CD8-positive, alpha-beta memory T cell (primary cell): ENCODE measurements at regions not wholly inside any gene's neighbourhood (a gene's known extent, or its start where the extent isn't known, plus 50 kb on each side); places are given as distances from the start of the nearest gene placed in this dataset.

Experiments
- CTCF ChIA-PET: fragments of 350-600 bp; sonication (Branson Sonifier 250); formaldehyde crosslinking; loops from one replicate; lab custom pipeline; 2021; ENCODE audit warnings: antibody characterized with exemption; lab: Charles Lee
- POLR2A ChIA-PET: fragments of 350-600 bp; sonication (Branson Sonifier 250); formaldehyde crosslinking; loops from one replicate; lab custom pipeline; 2021; ENCODE audit warnings: antibody characterized with exemption; lab: Charles Lee
- DNase-seq, 5 donors: peaks; one replicate each; pipeline versions ENCODE4 v3.0.0 to v3.0.0-alpha.2; 2020 to 2022; ENCODE audit warnings: mixed read lengths in 1 of 5
- H3K27ac ChIP-seq: one replicate; pipeline ENCODE4 v1.7.0; 2013; ENCODE audit warnings: low read depth, mild to moderate bottlenecking, low read length, moderate library complexity
- H3K27me3 ChIP-seq: 2 replicates; pipeline ENCODE4 v1.7.0; 2013; ENCODE audit warnings: low read length, mild to moderate bottlenecking; ENCODE audit not compliant: insufficient read depth, poor library complexity, severe bottlenecking
- H3K36me3 ChIP-seq: 2 replicates; pipeline ENCODE4 v1.7.0; 2013; ENCODE audit warnings: mild to moderate bottlenecking, low read length, moderate library complexity; ENCODE audit not compliant: insufficient read depth
- H3K4me1 ChIP-seq: 2 replicates; pipeline ENCODE4 v1.7.0; 2013; ENCODE audit warnings: mild to moderate bottlenecking, low read length, moderate library complexity; ENCODE audit not compliant: insufficient read depth
- H3K4me3 ChIP-seq: 2 replicates; pipeline ENCODE4 v1.7.0; 2013; ENCODE audit warnings: mild to moderate bottlenecking, low read length
- H3K9me3 ChIP-seq: 2 replicates; pipeline ENCODE4 v1.7.0; 2013; ENCODE audit warnings: mild to moderate bottlenecking, low read length
- H3K27ac Mint-ChIP-seq, 8 donors: one replicate each; pipeline ENCODE4 v1.8.0; 2020 to 2021; ENCODE audit warnings: mixed read lengths in 8 of 8, mild to moderate bottlenecking in 6 of 8, inconsistent platforms in 3 of 8, moderate library complexity in 3 of 8
- H3K27me3 Mint-ChIP-seq, 2 donors: one replicate each; pipeline ENCODE4 v1.8.0; 2020 to 2021; ENCODE audit warnings: mixed read lengths in 2 of 2, mild to moderate bottlenecking in 1 of 2, moderate library complexity in 1 of 2
- H3K36me3 Mint-ChIP-seq, 3 donors: one replicate each; pipeline ENCODE4 v1.8.0; 2020 to 2021; ENCODE audit warnings: mixed read lengths in 3 of 3, inconsistent platforms in 1 of 3, mild to moderate bottlenecking in 1 of 3
- H3K4me1 Mint-ChIP-seq, 3 donors: one replicate each; pipeline ENCODE4 v1.8.0; 2020 to 2021; ENCODE audit warnings: mixed read lengths in 3 of 3, inconsistent platforms in 1 of 3, mild to moderate bottlenecking in 1 of 3
- H3K4me3 Mint-ChIP-seq, 7 donors: one replicate each; pipeline ENCODE4 v1.8.0; 2020 to 2021; ENCODE audit warnings: mixed read lengths in 7 of 7, mild to moderate bottlenecking in 6 of 7, moderate library complexity in 4 of 7, inconsistent platforms in 2 of 7
- H3K9me3 Mint-ChIP-seq, 5 donors: one replicate each; pipeline ENCODE4 v1.8.0; 2020 to 2022; ENCODE audit warnings: mixed read lengths in 5 of 5, mild to moderate bottlenecking in 3 of 5, moderate library complexity in 2 of 5, inconsistent platforms in 1 of 5

DNA sequence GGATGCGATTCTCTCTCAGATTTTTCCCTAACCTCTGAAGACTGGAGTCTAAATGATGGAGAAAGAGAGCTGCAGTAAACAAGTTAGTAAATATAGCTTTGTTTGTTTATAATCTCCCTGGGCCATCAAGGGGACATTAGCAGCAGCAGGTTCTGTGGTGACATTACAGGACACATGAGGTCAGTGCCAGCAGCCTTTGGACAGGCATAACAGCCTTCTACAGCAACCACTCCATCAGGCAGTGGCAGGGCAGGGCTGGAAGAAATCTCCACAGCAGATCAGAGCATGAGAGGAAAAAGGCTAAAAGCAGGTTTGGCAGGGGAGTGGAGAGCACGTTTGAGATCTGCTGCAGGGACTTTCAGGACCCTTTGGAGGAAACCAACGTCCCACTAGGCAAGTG lies 127.6 kb upstream of the ACP3 start:
- DNase-seq = no peak
- Mint-ChIP-seq H3K4me3 (no peak overlapping the region), H3K27ac (no peak overlapping the region), H3K9me3 (no peaks in the 10 kb centered on the region), H3K36me3 (no peaks in the 10 kb centered on the region), H3K27me3 (peaks cover 4 to 24% of the 10 kb centered on the region in 2 donors), H3K4me1 (no peaks in the 10 kb centered on the region)
- ChIA-PET POLR2A (no interaction called here), CTCF (no interaction called here)
- no peak overlapping the region for H3K27ac ChIP-seq
- no peaks in the 10 kb centered on the region for H3K36me3 ChIP-seq
- H3K27me3 ChIP-seq = no peaks in the 10 kb centered on the region
- no peaks in the 10 kb centered on the region for H3K9me3 ChIP-seq
- H3K4me1 ChIP-seq = no peaks in the 10 kb centered on the region
- no peak overlapping the region for H3K4me3 ChIP-seq

DNA sequence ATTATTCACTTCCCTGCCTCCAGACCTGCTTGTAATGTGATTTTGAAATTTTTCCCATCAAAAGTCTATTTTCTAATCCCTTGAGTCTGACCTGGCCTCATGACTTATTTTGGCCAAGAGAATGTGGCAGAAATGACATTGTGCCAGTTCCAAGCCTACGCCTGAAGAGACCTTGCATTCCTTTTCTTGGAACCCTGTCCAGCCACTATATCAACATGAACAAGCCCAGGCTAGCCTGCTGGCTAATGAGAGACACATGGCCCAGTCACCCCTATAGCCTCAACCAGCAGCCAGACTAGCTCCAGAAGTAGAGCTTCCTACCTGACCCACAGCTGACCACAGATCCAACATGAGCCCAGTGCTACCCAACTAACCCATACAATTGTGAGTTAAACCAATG lies 121.1 kb upstream of the ACP3 start:
- CTCF ChIA-PET = no interaction called here
- no peaks in the 10 kb centered on the region for H3K9me3 Mint-ChIP-seq
- H3K27ac ChIP-seq = no peak overlapping the region
- no peak overlapping the region for H3K4me3 ChIP-seq
- H3K4me1 ChIP-seq = no peaks in the 10 kb centered on the region
- H3K36me3 ChIP-seq = no peaks in the 10 kb centered on the region
- peaks cover 0 to 19% of the 10 kb centered on the region in 2 donors for H3K27me3 Mint-ChIP-seq
- DNase-seq = no peak
- no peaks in the 10 kb centered on the region for H3K27me3 ChIP-seq
- H3K9me3 ChIP-seq = no peaks in the 10 kb centered on the region
- no peaks in the 10 kb centered on the region for H3K36me3 Mint-ChIP-seq
- no peaks in the 10 kb centered on the region for H3K4me1 Mint-ChIP-seq
- no peak overlapping the region for H3K4me3 Mint-ChIP-seq
- POLR2A ChIA-PET = no interaction called here
- H3K27ac Mint-ChIP-seq = no peak overlapping the region

- H3K4me3 ChIP-seq = no peak overlapping the region
- Mint-ChIP-seq H3K27me3 (peaks cover 0 to 15% of the 10 kb centered on the region in 2 donors), H3K4me1 (no peaks in the 10 kb centered on the region), H3K9me3 (no peaks in the 10 kb centered on the region), H3K36me3 (no peaks in the 10 kb centered on the region), H3K27ac (no peak overlapping the region), H3K4me3 (no peak overlapping the region)
- ChIA-PET CTCF (no interaction called here), POLR2A (no interaction called here)
- DNase-seq = no peak
- H3K9me3 ChIP-seq = no peaks in the 10 kb centered on the region
- no peaks in the 10 kb centered on the region for H3K4me1 ChIP-seq
- H3K36me3 ChIP-seq = no peaks in the 10 kb centered on the region
- H3K27me3 ChIP-seq = no peaks in the 10 kb centered on the region
- no peak overlapping the region for H3K27ac ChIP-seq
Measured at GRCh38 chr3:132198516-132198915, 118.7 kb upstream of the ACP3 start.

- Histone ChIP-seq H3K4me3 (no peak overlapping the region), H3K9me3 (no peaks in the 10 kb centered on the region), H3K27me3 (no peaks in the 10 kb centered on the region), H3K27ac (no peak overlapping the region), H3K4me1 (no peaks in the 10 kb centered on the region), H3K36me3 (no peaks in the 10 kb centered on the region)
- no peaks in the 10 kb centered on the region for H3K4me1 Mint-ChIP-seq
- ChIA-PET POLR2A (no interaction called here), CTCF (no interaction called here)
- H3K27ac Mint-ChIP-seq = no peak overlapping the region
- no peak for DNase-seq
- H3K27me3 Mint-ChIP-seq = peaks cover 0 to 8% of the 10 kb centered on the region in 2 donors
- no peak overlapping the region for H3K4me3 Mint-ChIP-seq
- no peaks in the 10 kb centered on the region for H3K9me3 Mint-ChIP-seq
- no peaks in the 10 kb centered on the region for H3K36me3 Mint-ChIP-seq
Measured at GRCh38 chr3:132199451-132199850, 117.8 kb upstream of the ACP3 start.

GRCh38 chr3:132202586-132202985 lies 114.6 kb upstream of the ACP3 start:
- Mint-ChIP-seq H3K4me1 (no peaks in the 10 kb centered on the region), H3K4me3 (no peak overlapping the region), H3K9me3 (no peaks in the 10 kb centered on the region), H3K27ac (no peak overlapping the region), H3K36me3 (no peaks in the 10 kb centered on the region), H3K27me3 (peaks cover 0 to 3% of the 10 kb centered on the region in 2 donors)
- no peak for DNase-seq
- CTCF ChIA-PET = no interaction called here
- no peak overlapping the region for H3K27ac ChIP-seq
- H3K36me3 ChIP-seq = no peaks in the 10 kb centered on the region
- H3K27me3 ChIP-seq = no peaks in the 10 kb centered on the region
- no peaks in the 10 kb centered on the region for H3K4me1 ChIP-seq
- POLR2A ChIA-PET = no interaction called here
- no peaks in the 10 kb centered on the region for H3K9me3 ChIP-seq
- no peak overlapping the region for H3K4me3 ChIP-seq

DNA sequence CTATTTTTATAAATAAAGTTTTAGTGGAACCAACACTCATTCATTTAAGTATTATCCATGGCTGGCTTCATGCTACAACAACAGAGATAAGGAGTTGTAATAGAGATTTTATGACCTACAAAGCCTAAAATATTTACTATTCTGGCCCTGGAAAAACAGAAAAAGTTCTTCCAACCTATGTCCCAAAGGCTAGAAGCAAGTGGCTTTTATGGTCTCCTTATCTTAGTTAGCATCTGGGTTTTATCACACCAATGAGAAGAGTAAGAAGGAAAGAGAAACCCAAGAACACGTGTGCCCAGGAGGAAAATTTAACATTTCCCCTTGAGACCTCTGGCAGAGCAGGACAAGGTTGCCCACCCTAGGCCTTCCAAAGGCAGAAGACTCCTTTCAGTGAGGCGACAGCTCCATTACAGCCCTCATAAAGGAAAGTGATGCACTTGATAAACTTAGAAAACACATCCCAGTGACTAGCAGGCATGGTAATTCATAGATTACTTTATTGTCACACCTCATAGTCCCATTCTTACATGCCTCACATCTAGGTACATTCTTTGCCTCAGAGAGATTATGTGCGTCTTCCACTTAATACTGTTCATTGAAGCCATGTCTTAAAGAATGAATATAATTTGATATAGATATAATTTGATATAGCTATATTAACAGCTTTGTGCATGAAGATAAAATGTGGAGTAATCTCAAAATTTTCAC lies 113.2 kb upstream of the ACP3 start:
- no peak overlapping the region for H3K4me3 Mint-ChIP-seq
- H3K36me3 ChIP-seq = no peaks in the 10 kb centered on the region
- H3K9me3 ChIP-seq = no peaks in the 10 kb centered on the region
- H3K4me3 ChIP-seq = no peak overlapping the region
- H3K9me3 Mint-ChIP-seq = no peaks in the 10 kb centered on the region
- DNase-seq = no peak
- ChIA-PET POLR2A (no interaction called here), CTCF (no interaction called here)
- no peak overlapping the region for H3K27ac Mint-ChIP-seq
- H3K27ac ChIP-seq = no peak overlapping the region
- H3K36me3 Mint-ChIP-seq = no peaks in the 10 kb centered on the region
- no peaks in the 10 kb centered on the region for H3K4me1 Mint-ChIP-seq
- H3K27me3 Mint-ChIP-seq = peaks cover 0 to 3% of the 10 kb centered on the region in 2 donors
- no peaks in the 10 kb centered on the region for H3K27me3 ChIP-seq
- H3K4me1 ChIP-seq = no peaks in the 10 kb centered on the region

DNA sequence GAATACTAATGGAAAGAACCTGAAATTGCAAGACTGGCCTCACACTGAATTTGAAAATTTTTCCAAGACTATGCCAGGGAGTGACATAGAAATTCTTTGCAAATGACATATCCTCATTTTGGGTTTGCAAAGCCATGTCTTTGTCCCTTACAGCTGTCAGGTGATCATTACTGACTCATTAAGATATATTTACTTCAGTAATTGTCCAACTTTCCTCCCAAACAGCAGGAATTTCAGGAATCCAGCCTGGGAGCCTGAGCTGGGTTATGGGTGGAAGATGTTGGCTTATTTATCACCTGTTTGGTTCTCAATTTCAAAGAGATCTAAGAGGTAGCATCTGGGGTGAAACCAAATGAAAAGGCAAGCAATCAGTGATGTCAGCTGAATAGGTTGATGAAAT lies 111.6 kb upstream of the ACP3 start:
- H3K27me3 Mint-ChIP-seq = peaks cover 0 to 2% of the 10 kb centered on the region in 2 donors
- H3K4me1 ChIP-seq = no peaks in the 10 kb centered on the region
- no peak for DNase-seq
- H3K9me3 Mint-ChIP-seq = no peaks in the 10 kb centered on the region
- no peak overlapping the region for H3K4me3 Mint-ChIP-seq
- no peak overlapping the region for H3K27ac ChIP-seq
- no peaks in the 10 kb centered on the region for H3K36me3 ChIP-seq
- no peaks in the 10 kb centered on the region for H3K9me3 ChIP-seq
- POLR2A ChIA-PET = no interaction called here
- H3K27ac Mint-ChIP-seq = no peak overlapping the region
- H3K4me3 ChIP-seq = no peak overlapping the region
- CTCF ChIA-PET = no interaction called here
- no peaks in the 10 kb centered on the region for H3K4me1 Mint-ChIP-seq
- H3K27me3 ChIP-seq = no peaks in the 10 kb centered on the region
- no peaks in the 10 kb centered on the region for H3K36me3 Mint-ChIP-seq

- CTCF ChIA-PET = no interaction called here
- POLR2A ChIA-PET = no interaction called here
- Mint-ChIP-seq H3K27me3 (peaks cover 2 to 14% of the 10 kb centered on the region in 2 donors), H3K9me3 (no peaks in the 10 kb centered on the region), H3K4me1 (no peaks in the 10 kb centered on the region), H3K36me3 (no peaks in the 10 kb centered on the region), H3K27ac (no peak overlapping the region), H3K4me3 (no peak overlapping the region)
- no peaks in the 10 kb centered on the region for H3K36me3 ChIP-seq
- no peak for DNase-seq
- H3K4me1 ChIP-seq = no peaks in the 10 kb centered on the region
- H3K9me3 ChIP-seq = no peaks in the 10 kb centered on the region
- H3K27me3 ChIP-seq = no peaks in the 10 kb centered on the region
- H3K4me3 ChIP-seq = no peak overlapping the region
- H3K27ac ChIP-seq = no peak overlapping the region
Measured at GRCh38 chr3:132209855-132210254, 107.4 kb upstream of the ACP3 start.
